Mucosa of rectum (tissue), 2 donors: ENCODE measurements at regions not wholly inside any gene's neighbourhood (a gene's known extent, or its start where the extent isn't known, plus 50 kb on each side); places are given as distances from the start of the nearest gene placed in this dataset.

Experiments
- H3K27ac ChIP-seq, 2 donors: one replicate each; pipeline ENCODE4 v1.7.0; 2013; ENCODE audit warnings: inconsistent platforms in 2 of 2, low read depth in 2 of 2, low read length in 2 of 2
- H3K27me3 ChIP-seq, 2 donors: one replicate each; pipeline ENCODE4 v1.7.0; 2013; ENCODE audit warnings: low read length in 2 of 2; ENCODE audit not compliant: control insufficient read depth in 2 of 2, insufficient read depth in 2 of 2
- H3K36me3 ChIP-seq, 2 donors: one replicate each; pipeline ENCODE4 v1.7.0; 2013; ENCODE audit warnings: low read length in 2 of 2; ENCODE audit not compliant: control insufficient read depth in 2 of 2, insufficient read depth in 2 of 2
- H3K4me1 ChIP-seq, 2 donors: one replicate each; pipeline ENCODE4 v1.7.0; 2013; ENCODE audit warnings: low read length in 2 of 2, mild to moderate bottlenecking in 1 of 2; ENCODE audit not compliant: control insufficient read depth in 2 of 2, insufficient read depth in 2 of 2
- H3K4me3 ChIP-seq, 2 donors: one replicate each; pipeline ENCODE4 v1.7.0; 2013; ENCODE audit warnings: low read length in 2 of 2
- H3K9ac ChIP-seq, 2 donors: one replicate each; pipeline ENCODE4 v1.7.0; 2013; ENCODE audit warnings: low read length in 2 of 2, low read depth in 1 of 2, mild to moderate bottlenecking in 1 of 2
- H3K9me3 ChIP-seq, 2 donors: one replicate each; pipeline ENCODE4 v1.7.0; 2013; ENCODE audit warnings: low read length in 2 of 2; ENCODE audit not compliant: control insufficient read depth in 2 of 2
- donor health status: healthy.
- donor health status: Normal muscosa, but diverticular disease.

DNA sequence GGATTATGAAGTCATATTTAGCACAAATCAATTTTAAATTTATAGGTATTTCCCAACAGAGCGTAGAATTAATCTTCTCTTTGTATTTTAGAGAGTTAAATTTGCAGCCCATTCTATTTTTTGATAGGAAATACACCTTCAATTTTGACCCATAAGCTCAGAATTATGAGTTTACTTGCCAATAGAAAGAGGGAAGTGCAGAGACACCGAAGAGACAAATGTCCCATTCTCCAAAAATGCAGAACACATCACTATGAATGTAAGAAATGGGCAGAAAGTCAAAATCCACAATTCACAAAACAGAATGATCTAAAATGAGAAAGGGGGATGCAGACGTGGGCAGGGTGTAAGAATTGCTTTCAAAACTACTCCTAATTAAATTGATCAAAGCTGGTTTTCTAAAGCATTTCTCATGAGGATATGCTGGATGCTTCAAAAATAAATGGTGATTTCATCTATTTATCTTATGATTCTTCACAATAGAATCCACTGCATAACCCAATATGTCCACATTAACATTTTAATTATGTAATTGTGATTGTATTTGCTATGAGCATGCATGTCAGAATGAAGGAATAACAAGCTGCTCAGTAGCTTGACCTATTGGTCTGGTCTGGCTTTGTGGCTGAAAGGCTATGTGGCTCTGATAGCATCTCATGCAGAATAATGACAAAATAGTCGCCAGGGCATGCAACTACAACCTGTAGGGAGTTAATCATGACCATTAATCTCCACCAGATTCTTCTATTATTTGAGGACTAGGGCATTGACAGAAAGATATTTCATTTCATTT is 550.1 kb upstream of the CDH18 start:
- Histone ChIP-seq H3K9me3 (no peaks in the 10 kb centered on the region), H3K9ac (no peak overlapping the region), H3K4me3 (no peak overlapping the region), H3K4me1 (no peaks in the 10 kb centered on the region), H3K27ac (no peak overlapping the region), H3K36me3 (no peaks in the 10 kb centered on the region), H3K27me3 (no peaks in the 10 kb centered on the region)

DNA sequence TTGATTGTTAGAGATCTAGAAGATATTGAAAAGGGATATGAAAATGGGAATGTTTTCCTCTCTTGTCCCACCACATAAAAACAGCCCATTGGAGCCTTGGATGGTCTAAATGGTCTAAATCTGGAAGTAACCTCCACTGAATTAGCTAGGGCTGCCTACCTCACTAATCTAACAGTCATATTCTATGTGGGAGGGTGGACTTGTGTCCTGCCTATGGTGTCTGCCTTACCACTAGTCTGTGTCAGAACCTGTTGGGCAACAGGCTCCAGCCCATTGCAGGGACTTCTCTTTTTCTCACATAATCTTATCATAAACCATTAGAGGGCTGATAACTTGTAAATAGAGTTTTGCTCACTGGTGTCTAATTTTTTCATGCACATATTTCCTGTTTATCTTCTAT is 548.8 kb upstream of the CDH18 start:
- Histone ChIP-seq H3K4me3 (no peak overlapping the region), H3K4me1 (no peaks in the 10 kb centered on the region), H3K27me3 (no peaks in the 10 kb centered on the region), H3K27ac (no peak overlapping the region), H3K9ac (no peak overlapping the region), H3K36me3 (no peaks in the 10 kb centered on the region), H3K9me3 (no peaks in the 10 kb centered on the region)

DNA sequence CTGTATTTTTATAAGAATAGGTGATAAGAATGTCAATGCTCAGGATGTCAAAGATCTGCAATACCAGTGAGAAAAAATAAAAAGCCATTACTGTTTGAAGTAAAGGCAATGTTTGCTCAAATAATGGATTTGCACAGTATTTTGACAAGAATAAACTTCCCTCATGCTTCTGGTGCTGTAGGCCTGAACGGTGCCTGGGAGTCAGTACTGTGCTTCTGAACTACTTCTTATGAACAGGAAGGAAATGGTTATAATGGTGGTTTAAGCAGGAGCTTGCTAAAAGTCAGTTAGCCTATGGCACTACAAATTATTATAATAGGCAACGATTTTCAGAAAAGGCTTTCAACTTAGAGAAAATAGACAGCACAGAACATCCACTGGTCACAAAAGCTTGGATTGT is 548.3 kb upstream of the CDH18 start:
- H3K27ac ChIP-seq = no peak overlapping the region
- no peaks in the 10 kb centered on the region for H3K9me3 ChIP-seq
- H3K4me1 ChIP-seq = no peaks in the 10 kb centered on the region
- H3K27me3 ChIP-seq = no peaks in the 10 kb centered on the region
- no peak overlapping the region for H3K4me3 ChIP-seq
- H3K9ac ChIP-seq = no peak overlapping the region
- no peaks in the 10 kb centered on the region for H3K36me3 ChIP-seq

DNA sequence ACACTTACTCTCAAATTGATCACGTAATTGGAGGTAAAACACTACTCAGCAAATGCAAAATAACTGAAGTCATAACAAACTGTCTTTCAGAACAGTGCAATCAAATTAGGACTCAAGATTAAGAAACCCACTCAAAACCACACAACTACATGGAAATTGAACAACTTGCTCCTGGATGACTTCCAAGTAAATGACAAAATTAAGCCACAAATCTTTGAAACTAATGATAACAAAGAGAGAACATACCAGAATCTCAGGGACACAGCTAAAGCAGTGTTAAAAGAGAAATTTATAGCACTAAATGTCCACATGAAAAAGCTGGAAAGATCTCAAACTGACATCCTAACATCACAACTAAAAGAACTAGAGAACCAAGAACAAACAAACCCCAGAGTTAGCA is 540.5 kb upstream of the CDH18 start:
- Histone ChIP-seq H3K36me3 (no peaks in the 10 kb centered on the region), H3K27ac (no peak overlapping the region), H3K4me3 (no peak overlapping the region), H3K9me3 (peaks cover 0 to 4% of the 10 kb centered on the region in 2 donors), H3K27me3 (no peaks in the 10 kb centered on the region), H3K9ac (no peak overlapping the region), H3K4me1 (no peaks in the 10 kb centered on the region)

DNA sequence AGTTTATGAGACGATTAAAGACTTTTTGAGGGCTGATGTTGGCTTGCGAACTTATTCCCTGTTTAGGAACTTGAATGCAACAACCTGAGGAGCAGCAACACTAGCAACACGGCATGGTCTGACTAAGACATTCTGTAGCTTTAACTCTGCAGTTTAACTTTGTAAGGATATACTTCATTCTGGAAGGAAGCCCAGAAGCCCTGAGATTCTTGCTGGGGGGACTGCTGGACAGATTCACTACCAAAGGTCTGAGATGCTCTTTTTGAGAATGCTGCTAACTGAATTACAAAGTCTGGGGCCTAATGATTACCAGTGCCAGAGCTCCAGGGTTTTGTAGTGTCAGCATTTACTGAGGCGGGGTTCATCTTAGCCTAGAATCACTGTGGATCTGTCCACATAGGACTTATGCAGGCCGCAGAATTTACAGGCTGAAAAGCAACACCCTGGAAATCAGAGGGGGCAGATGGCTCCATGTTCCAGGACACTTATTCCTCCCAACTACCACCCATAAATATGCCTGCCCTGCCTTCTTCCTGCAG is 537.1 kb upstream of the CDH18 start:
- H3K9ac ChIP-seq = no peak overlapping the region
- H3K36me3 ChIP-seq = no peaks in the 10 kb centered on the region
- H3K9me3 ChIP-seq = peaks cover 3 to 4% of the 10 kb centered on the region in 2 donors
- no peak overlapping the region for H3K27ac ChIP-seq
- H3K4me3 ChIP-seq = no peak overlapping the region
- H3K4me1 ChIP-seq = no peaks in the 10 kb centered on the region
- no peaks in the 10 kb centered on the region for H3K27me3 ChIP-seq

DNA sequence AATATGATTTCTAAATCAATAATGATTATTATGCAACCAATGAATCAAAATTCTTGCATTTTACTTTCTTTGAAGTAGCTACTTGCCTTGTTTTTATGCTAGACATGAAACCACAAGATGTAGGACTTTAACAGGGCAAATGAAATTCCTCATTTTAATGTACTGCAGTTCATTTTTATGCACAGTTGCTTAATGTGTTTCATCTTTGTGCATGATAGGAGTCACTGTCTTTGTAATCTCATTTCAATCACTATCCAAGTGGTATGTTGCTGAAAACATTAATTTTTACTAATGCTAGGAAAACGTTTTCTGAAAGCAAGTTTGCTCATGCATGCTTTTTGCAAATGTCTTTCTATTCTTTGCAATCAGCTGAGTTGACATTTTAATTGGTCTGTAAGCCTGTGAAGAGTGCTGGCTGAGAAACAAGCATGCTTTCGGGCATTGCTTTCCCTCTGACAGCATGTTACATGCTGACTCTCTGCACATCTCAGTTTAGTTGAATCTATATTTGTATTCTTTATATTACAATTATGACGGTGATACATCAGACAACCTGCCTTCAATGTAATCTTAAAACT is 535.0 kb upstream of the CDH18 start:
- H3K9ac ChIP-seq = no peak overlapping the region
- no peak overlapping the region for H3K27ac ChIP-seq
- no peaks in the 10 kb centered on the region for H3K4me1 ChIP-seq

DNA sequence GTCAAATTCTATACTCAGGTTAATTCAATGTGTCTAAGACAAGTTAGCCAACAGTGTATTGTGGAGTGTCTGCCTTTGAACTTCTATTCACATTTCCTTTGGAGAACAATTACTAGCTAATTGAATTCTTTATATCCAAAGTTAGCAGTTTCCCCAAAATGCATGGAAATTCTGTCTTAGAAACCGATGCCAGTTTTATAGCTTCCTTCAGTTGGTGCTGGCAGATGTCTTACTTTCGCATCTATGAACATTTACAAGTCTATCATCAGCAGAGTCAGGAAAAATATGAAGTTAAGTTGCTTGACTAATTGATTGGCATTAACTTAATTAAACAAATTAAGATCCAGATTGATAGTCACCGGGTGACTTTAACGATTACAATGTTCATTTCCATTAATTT is 527.6 kb upstream of the CDH18 start:
- peaks cover 0 to 5% of the 10 kb centered on the region in 2 donors for H3K9me3 ChIP-seq
- H3K4me1 ChIP-seq = no peaks in the 10 kb centered on the region
- H3K27ac ChIP-seq = no peak overlapping the region
- no peak overlapping the region for H3K9ac ChIP-seq
- no peak overlapping the region for H3K4me3 ChIP-seq
- H3K36me3 ChIP-seq = no peaks in the 10 kb centered on the region
- H3K27me3 ChIP-seq = no peaks in the 10 kb centered on the region

More for the DNA sequence above, 535.0 kb upstream of the CDH18 start:
- H3K9me3 ChIP-seq = peaks cover 4 to 5% of the 10 kb centered on the region in 2 donors
- no peaks in the 10 kb centered on the region for H3K36me3 ChIP-seq
- no peak overlapping the region for H3K4me3 ChIP-seq
- no peaks in the 10 kb centered on the region for H3K27me3 ChIP-seq

DNA sequence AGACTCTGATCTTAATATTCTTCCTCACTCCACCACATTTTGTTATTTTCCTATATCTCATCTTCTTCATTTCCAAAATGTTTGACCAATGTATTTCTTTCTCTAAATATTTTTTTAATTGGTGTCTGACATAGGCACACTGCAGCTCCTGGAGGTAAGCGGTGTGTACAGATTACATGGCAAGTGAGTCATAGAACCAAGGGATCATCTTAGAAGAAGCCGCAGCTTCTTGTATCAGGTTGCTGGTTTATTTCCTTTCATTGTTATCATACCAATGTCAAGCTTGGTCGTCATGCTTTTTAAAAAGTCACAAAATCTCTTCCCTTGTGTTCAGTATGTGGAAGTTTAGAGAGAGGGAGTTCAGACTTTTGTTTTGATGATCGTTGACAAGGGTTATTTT is 526.1 kb upstream of the CDH18 start:
- Histone ChIP-seq H3K4me3 (no peak overlapping the region), H3K9me3 (no peaks in the 10 kb centered on the region), H3K27me3 (no peaks in the 10 kb centered on the region), H3K4me1 (no peaks in the 10 kb centered on the region), H3K27ac (no peak overlapping the region), H3K9ac (no peak overlapping the region), H3K36me3 (no peaks in the 10 kb centered on the region)

DNA sequence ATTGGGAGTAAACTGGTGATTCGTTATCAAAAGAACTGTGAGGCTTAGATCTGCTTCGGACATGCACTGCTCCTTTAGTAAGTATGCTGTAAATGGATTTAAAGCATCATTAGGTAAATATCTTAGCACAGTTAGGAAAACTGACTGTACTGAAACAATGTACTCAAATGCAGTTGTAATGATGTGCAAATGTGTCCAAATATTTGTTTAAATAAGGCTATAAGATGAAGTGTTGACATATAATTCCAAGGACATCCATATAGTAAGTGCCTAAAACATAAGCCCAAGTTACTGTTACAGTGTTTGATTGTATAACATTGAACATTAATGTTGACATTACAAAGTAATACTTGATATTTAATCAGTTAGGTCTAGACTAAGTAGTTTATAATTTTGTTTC is 512.5 kb upstream of the CDH18 start:
- no peak overlapping the region for H3K27ac ChIP-seq
- no peaks in the 10 kb centered on the region for H3K9me3 ChIP-seq
- no peaks in the 10 kb centered on the region for H3K36me3 ChIP-seq
- H3K4me3 ChIP-seq = no peak overlapping the region
- no peaks in the 10 kb centered on the region for H3K4me1 ChIP-seq
- H3K9ac ChIP-seq = no peak overlapping the region
- no peaks in the 10 kb centered on the region for H3K27me3 ChIP-seq

DNA sequence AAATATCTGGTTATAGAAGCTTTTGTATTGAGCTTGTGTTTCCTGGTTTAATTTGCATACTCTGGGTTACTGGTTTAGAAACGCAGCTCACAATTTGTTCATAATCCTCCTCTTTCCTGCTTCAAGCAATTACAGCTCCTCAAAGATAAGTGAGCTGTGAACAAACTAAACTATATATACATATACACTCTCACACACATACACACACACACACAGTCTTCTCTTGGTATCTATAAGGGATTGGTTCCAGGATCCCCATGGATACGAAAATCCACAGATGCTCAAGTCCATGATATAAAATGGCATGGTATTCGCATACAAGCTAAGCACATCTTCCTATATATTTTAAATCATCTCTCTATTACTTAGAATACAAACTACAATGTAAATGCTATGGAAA is 510.9 kb upstream of the CDH18 start:
- no peak overlapping the region for H3K27ac ChIP-seq
- H3K4me3 ChIP-seq = no peak overlapping the region
- H3K4me1 ChIP-seq = no peaks in the 10 kb centered on the region
- H3K36me3 ChIP-seq = no peaks in the 10 kb centered on the region
- no peaks in the 10 kb centered on the region for H3K9me3 ChIP-seq
- no peaks in the 10 kb centered on the region for H3K27me3 ChIP-seq
- H3K9ac ChIP-seq = no peak overlapping the region
